ENCODE measurements at regions not wholly inside any gene's neighbourhood (a gene's known extent, or its start where the extent isn't known, plus 50 kb on each side); places are given as distances from the start of the nearest gene placed in this dataset.
"Not testable (repeated sequence)": the region's sequence is repeated elsewhere in the genome, so short reads cannot be mapped to it uniquely, and the experiment has no call there.

DNA sequence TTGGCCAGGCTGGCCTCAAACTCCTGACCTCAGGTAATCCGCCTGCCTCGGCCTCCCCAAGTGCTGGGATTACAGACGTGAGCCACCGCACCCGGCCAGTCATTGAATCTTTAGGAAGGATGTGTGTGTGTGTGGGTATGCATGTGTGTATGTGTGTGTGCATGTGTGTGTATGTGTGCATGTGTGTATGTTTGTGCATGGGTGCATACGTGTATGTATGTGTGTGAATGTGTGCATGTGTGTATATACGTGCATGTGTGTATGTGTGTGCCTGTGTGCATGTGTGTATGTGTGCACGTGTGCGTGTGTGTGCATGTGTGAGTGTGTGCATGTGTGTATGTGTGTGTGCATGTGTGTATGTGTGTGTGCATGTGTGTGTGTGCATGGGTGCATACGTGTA is 120.1 kb upstream of the SHH start:
- DNase-seq, result not testable (repeated sequence)

DNA sequence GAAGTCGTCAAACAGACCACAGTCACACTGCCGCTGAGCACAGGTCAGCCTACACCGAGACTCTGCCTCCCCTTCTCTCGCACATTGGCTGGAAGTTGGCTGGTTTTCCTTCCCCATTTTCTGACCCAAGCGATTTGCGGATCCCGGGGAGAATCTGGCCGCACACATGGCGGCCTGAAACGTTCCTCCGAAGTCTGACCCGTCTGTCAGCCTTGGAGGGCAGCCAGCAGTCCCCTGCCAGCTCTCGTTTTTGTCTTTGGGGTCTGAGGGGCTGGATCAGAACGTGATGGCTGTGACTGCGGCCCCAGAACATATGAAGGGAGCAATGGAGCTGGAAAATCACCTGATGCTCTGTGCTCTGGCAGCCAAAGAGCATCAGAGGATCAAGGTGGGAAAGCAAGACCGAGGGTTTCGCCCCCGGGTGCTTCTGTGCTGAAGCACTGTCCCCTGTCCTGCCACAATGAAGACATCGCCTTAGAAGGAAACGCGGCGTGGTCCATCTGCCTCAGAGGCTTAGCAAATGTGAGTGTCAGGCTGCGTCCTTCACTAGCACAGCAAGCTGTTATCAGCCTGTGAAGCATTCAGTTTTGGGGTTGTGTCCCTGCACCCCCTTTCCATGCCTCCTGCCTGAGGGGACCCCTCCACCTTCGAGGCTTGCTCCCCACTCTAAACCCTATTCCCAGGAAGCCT is 119.3 kb upstream of the SHH start:
- DNase-seq, result no peak

DNA sequence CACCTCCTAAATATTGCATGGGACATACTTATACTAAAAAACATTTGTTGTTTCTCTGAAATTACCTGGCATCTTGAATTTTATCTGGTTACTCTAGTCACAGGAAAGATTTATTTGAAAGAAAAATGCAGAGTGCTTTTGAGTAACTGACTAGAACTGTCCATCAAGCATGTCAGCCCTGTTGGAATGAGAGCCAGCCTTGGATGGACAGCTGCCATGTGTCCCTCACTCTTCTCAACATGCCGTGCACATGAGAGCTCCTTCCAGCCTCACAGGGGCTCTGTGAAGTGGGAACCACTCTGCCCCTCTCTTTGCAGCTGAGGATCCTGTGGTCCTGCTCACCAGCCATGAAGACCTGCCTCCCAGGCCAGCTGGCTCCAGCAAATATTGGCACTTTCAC is 118.3 kb upstream of the SHH start:
- DNase-seq, result no peak

GRCh38 chr7:155930061-155930460 is 117.8 kb upstream of the SHH start:
- no peak for DNase-seq

GRCh38 chr7:155928583-155928982 is 116.3 kb upstream of the SHH start:
- DNase-seq, result no peak

- DNase-seq, result no peak
These were observed 115.6 kb upstream of the SHH start for GRCh38 chr7:155927905-155928304.

- DNase-seq, result no peak
These were observed 113.4 kb upstream of the SHH start for GRCh38 chr7:155925682-155926081.

GRCh38 chr7:155922067-155922816 is 110.0 kb upstream of the SHH start:
- no peak for DNase-seq

DNA sequence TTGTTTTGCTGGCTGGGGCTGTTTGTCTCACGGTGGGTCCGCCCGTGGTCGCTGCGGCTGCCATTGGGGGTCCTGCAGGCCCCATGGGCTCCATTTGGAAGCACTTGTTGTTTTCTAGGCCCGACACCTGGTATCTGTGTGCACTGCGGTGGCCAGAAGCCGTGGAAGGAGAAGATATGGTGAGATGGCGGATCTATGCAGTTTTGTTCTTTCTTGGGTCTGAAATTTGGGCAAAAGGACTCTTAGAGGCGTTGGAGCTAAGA is 109.5 kb upstream of the SHH start:
- DNase-seq, result no peak

- DNase-seq, result no peak
These were observed 109.0 kb upstream of the SHH start for GRCh38 chr7:155921086-155921803.

DNA sequence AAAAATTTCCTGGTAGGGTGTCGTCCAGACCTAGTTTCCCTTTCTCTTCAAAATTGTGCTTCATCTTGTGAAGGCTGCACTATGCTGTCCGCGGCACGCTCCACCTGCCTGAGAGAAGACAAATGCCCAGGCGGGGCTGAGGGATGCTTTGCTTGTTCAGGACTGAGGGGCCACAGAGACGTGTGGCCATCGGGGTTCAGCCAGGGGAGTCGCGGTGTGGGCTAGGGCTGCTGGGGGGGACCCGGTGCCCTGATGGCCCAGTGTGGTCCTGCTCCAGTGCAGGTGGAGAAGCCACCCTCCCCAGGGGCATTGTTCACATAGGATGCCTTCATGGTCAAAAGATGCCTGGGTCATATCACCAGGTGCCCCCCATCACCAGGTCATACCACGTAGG is 107.8 kb upstream of the SHH start:
- DNase-seq, result no peak

DNA sequence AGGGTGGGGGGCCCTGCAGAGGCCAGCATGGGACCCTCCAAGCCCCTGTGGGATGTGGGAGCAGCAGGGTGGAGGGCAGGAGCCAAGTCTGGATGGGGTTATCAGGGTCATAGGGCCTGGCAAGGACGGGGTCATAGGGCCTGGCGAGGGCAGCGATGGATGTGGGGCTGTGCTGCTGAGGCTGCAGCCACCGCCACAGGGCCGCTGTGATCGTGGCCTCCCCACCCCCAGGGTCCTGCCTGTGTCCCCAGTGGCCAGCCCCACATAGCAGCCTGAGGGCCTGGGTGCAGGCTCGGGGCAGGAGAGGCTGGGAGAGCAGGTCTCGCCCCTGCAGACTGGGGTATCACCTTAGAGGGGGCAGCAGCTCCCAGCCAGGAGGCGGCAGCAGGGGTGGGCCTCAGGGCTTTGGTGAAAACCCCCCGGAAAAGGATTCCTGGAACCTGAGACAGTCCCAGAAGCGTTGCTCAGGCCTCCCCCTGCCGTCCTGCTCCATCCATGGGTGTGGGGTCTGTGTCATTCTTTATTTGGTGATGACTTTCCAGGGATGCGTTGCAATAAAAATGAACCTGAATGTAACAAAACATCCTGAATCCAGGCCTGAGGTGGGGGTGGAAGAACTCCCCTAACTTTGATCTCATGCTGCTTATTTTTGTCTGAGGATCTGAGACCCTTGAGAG is 107.3 kb upstream of the SHH start:
- DNase-seq, result no peak

GRCh38 chr7:155918720-155919390 is 106.6 kb upstream of the SHH start:
- DNase-seq, result no peak

- no peak for DNase-seq
These were observed 105.7 kb upstream of the SHH start for GRCh38 chr7:155917836-155918430.

GRCh38 chr7:155916926-155917655 is 104.8 kb upstream of the SHH start:
- DNase-seq, result no peak

DNA sequence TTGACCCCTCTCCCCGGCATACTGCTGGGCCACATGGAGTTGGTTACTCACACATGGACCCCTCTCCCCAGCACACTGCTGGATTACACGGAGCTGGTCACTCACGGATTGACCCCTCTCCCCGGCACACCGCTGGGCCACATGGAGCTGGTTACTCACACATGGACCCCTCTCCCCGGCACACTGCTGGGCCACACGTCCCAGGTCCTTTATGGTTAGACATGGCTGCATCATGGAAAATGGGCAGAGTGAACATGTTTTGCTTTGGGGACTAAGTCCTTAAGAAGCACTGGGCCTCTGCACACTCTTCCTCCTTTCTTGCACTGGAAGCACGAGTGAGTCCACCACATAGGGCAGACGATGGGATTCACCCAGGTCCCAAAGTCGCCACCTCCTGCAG is 102.1 kb upstream of the SHH start:
- no peak for DNase-seq

- no peak for DNase-seq
These were observed 101.5 kb upstream of the SHH start for GRCh38 chr7:155913719-155914118.

DNA sequence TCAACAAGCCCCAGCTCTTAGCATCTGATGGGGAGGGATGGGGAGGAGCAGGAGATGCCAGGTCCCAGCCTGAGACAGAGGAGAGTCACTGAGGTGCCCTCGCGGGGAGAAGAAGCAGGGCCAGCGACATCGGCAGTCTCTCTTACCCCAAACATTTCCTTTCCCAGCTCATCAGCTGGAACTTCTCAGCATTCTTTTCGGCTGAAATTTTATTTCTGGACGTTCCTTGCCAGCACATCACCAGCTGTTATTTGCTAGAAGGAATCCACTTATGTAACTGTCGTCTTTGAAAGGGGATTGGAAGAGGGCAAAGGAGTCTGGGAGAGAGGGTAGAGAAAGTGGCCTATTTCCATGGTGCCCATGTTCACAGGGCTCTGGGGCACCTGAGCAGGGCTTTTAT is 101.0 kb upstream of the SHH start:
- DNase-seq, result no peak

GRCh38 chr7:155911471-155912105 is 99.3 kb upstream of the SHH start:
- no peak for DNase-seq

GRCh38 chr7:155908385-155908784 is 96.1 kb upstream of the SHH start:
- no peak for DNase-seq

DNA sequence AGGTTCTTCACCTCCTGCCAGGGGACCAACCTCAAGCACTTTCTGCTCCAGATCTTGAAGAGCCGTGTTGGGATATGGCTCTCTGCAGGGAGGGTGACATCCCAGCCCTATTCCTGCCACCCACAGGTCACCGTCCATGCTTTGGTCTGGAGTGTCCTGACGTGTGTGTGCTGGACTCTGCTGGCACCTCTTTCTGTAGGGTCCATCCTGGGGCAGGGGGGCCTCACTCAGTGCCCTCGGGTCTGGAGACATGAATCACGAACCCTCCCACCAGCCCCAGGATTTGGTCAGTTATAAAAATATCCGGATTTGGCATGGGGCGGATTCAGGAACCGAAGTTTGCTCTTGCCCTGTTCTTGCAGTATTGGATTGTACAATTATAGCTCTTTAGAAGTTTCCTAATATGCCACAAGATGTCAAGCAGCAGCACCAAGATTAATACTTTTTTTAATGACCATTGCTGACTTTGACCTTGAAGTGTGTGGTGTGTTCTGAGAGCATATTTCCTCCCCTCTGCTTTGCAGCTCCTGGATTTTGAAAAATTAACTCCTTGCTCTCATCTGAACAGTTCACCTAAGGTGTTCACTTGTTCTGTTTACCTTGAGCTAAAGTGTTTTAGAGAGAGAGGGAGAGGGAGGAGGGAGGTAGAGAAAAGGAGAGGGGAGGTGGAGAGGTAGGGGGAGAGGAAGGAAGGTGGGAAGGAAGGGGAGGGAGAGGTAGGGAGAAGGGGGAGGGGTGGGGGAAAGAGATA is 95.4 kb upstream of the SHH start:
- no peak for DNase-seq

All from NCI-H2081 (cell line).